Tongue (tissue), 1 donor: ENCODE measurements at regions not wholly inside any gene's neighbourhood (a gene's known extent, or its start where the extent isn't known, plus 50 kb on each side); places are given as distances from the start of the nearest gene placed in this dataset.

Source experiments
- DNase-seq: peaks from one replicate; pipeline ENCODE4 v3.0.0-alpha.2; 2015

DNA sequence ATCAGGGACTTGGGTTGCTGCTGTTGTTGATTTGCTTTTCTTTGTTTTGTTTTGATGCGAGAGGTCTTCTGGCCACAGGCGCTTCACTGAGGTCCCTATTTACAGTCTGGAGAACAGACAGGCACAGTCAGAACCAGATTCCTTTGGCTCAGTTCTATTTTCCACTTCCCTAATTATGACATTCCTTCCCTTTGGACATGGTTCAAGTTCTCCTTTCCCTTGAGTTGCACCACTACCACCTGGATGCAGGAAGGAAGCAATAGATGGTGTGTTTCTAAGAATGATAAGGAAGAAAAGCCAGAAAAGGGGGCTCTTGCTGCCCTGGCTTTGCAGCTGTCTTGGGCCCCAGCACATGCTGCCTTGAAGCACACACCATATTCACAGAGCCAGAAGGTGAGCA is 160.6 kb downstream of the MAF start:
- peak; percentile 35 for DNase-seq

GRCh38 chr16:79437764-79438751 is 162.5 kb downstream of the MAF start:
- peak; percentile 63 for DNase-seq

DNA sequence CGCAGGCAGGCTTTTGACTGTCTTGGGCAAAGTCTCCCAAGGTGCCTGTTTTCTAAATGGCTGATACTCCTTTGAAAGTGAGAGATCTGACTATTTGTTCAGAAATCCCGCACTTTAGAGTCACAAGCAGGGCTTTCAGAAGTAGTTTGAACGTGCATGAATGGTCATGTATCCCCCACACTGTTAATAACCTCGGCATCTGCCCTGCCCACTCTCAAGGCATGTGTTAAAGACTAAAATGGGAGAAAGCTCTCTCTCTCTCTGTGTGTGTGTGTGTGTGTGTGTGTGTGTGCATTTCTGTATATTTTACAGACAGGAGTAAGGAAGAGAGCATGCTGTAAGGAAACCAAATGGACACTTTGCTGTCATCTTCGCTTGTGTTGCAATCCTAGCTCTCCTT is 163.7 kb downstream of the MAF start:
- peak; percentile 10 for DNase-seq

DNA sequence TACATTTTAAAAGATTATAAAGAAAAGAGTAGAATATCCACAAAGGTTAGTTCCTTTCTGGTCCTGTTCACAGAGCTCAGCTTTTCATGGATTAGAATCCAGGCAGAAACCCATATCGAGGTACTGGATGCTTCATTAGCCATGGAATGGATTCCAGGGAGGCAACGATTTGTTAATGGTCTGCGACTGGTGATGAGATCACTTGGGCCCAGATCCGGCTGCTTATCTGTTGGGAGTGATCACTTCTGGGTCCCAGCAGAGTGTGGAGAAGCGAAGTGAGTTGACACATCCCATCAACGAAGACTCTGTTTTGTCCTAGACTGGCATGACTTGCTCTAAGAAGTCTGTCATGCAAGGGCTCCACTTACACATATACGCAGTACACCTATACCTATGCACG is 165.8 kb downstream of the MAF start:
- no peak for DNase-seq

DNA sequence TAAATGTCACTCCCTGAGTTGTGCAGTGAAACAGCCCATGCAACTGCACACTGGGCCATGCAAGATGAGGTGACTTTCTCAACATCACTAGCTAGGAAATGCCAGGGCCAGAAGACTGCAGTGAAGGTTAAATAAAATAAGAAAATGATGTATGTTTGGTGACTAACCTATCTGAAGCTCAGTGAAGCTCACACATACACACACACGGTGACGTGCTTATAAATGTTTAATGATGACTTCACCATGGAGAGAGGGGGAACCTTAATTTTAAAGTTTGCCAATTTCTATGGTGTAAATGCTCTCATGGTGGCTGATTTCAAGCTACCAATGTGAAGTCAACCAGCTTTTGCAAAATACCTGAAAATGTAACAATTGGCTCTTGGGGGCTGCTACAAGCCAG is 166.4 kb downstream of the MAF start:
- no peak for DNase-seq

DNA sequence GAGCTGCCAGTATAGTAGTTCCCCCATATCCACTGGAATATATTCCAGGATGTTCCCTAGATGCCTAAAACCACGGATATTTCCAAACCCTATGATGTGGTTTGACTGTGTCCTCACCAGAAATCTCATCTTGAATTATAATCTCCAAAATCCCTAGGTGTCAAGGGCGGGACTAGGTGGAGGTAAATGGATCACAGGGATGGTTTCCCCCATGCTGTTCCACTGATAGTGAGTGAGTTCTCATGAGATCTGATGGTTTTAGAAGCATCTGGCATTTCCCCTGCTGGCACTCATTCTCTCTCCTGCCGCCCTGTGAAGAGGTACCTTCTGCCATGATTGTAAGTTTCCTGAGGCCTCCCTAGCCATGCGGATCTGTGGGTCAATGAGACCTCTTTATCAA is 168.6 kb downstream of the MAF start:
- no peak for DNase-seq

GRCh38 chr16:79430191-79430678 is 170.3 kb downstream of the MAF start:
- DNase-seq: peak; percentile 33

DNA sequence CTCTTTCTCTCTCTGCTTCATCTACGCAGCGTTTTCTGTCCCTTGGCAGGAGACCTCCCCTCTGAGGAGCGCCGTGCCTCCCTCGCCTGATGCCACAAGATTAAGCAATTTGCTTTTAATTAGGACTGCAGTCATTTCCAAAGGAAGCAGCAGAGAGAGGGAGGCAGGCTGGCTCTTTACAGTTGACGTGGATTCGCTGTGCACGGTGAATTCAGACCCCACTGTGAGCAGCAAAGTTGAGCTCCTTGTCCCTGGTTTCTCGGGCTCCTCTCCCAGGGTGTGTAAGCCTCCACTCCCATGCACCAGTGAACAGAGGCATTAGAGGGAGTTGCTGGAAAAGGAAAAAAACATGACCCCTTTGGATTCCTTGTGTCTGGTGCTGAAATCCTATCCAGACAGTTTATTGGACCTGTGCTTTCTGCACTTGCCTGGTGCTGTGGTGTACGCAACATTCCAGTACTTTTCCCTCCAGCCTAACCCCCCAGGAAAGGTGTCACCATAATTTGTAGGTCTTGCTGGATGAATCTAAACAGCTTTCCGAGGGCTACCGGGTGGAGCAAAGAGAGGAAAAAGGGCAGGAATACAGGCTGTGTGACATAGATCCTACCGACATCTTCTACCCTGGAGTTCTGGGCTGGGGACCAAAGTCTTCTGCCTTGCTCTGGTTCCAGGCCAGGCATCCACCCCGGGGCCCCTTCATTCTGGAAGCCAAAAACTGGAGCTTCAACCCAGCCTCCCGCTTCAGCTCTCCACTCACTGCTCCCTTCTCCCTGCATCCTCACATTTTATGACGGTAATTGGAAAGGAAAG is 171.0 kb downstream of the MAF start:
- peak; percentile 74 for DNase-seq

DNA sequence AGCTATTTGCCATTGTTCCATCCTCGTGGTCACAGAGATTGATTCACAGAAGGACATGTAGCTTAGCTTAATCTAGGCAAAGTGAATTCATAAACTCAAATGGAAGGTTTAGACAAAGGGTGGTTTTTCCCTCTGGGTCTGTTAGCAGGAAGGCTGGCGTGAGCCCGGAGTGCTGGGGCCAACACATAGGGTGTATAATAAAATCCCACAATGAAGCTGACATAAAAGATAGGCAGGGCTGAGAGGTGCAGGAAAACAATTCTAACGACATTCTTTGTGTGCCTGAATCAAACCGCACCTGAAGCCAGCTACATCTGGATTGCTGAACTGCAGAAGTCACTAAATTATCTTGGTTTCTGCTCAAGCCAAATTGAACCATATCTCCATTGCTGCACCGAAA is 173.9 kb downstream of the MAF start:
- no peak for DNase-seq

DNA sequence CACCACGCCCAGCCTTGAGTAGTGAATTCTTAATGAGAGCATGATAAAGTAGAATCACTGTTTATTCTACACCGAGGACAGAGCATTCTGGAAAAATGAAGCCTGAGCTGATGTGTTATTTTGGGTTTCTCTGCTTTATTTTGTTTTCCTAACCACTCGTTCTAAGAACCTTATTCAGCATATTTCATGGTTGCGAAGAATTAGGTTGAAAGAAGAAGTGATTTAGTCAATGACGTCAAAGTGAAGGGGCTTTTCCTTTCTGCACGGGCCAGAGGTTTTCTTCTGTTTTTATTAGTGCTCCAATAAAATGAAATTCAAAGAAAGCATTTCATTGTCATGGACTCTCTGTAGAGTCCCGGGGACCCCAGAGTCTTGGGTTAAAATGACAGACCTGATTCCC is 178.5 kb downstream of the MAF start:
- DNase-seq: no peak

- DNase-seq: no peak
These were observed 179.4 kb downstream of the MAF start for GRCh38 chr16:79421126-79421525.

GRCh38 chr16:79420493-79420892 is 180.0 kb downstream of the MAF start:
- no peak for DNase-seq

- no peak for DNase-seq
These were observed 181.4 kb downstream of the MAF start for GRCh38 chr16:79419148-79419547.

- no peak for DNase-seq
These were observed 182.9 kb downstream of the MAF start for GRCh38 chr16:79417601-79418008.

DNA sequence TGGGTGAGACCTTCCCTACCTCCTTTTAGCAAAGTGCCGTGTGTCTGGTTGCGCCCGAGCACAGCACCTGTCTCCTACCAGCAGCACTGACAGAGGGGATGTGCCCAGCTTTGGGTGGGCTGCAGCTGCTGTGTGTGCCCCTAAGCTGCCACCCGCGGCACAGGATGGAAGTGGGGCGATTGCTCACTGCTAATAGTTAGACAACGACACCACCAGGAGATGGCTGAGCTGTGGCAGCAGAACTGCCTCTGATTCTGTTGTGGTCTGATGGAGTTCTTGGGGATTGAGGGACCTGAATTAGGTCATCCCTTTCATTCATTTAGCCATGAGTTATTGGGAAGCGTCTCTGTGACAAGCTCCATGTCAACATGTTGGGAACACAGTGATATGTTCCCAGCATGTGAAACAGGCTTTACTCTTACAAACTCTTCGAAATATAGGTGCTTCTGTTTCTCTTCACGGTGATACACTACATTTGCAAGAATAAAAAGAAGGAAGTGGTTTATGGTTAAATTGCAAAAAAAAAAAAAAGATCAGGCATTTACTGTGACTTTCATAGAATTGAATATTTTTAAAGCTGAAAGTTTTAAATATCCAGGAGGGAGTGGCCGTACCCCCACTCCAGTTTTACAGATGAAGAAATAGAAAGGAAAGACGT is 184.4 kb downstream of the MAF start:
- no peak for DNase-seq

DNA sequence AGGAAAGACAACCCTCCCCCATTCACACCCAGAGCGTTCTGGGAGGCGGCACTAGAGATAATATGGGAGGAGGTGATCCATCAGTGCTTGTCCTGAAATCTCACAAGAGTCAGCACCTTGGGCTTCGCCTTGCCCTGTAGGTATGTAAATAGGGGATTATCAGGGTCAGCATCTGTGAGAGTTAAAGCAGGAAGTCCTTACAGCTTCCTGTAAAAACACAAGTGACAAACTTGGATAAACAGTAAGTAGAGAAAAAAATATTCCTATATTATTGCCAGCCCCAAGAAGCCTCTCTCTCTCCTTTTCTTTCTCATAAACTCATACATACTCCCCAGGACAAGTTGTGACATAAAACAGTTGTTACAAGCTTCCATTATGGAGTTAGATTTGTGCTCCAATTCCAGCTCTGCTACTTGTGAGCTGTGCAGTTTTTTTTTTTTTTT is 187.7 kb downstream of the MAF start:
- peak; percentile 15 for DNase-seq

DNA sequence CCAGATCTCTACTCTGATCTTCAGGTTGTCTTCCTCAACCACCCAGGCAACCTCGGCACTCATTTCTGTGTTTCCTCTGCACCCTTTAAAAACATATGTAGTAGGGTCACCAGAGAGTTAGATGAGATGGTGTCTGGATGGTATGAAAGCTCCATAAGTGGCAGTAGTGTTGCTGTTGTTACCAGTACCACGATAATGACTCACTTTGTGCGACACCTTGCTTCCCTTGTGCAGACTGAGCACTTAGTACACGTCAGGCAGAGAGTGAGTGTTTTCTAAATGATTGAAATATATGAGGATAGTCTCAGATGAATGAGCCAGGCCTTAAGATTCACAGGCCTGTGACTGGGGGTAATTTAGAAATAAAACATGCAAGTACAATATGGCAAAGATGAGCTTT is 188.7 kb downstream of the MAF start:
- no peak for DNase-seq

- DNase-seq: no peak
These were observed 189.2 kb downstream of the MAF start for GRCh38 chr16:79411357-79411756.

GRCh38 chr16:79409978-79410377 is 190.6 kb downstream of the MAF start:
- no peak for DNase-seq

DNA sequence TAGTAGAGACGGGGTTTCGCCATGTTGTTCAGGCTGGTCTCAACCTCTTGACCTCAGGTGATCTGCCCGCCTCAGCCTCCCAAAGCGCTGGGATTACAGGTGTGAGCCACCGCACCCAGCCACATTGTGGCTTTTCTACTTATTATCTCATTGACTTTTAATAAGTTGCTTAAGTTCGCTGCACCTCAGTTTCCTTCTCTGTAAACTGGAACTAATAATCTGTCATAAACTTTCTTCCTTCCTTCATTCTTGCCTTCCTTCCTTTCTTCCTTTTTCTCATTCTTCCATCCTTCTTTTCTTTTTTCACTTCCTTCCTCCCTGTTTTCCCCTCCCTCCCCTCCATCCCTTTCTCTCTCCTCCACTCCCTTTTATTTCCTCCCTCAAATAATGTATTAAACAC is 192.2 kb downstream of the MAF start:
- DNase-seq: no peak

- no peak for DNase-seq
These were observed 192.9 kb downstream of the MAF start for GRCh38 chr16:79407461-79408135.

GRCh38 chr16:79407005-79407404 is 193.5 kb downstream of the MAF start:
- DNase-seq: no peak
